H7 (cell line): ENCODE measurements at regions not wholly inside any gene's neighbourhood (a gene's known extent, or its start where the extent isn't known, plus 50 kb on each side); places are given as distances from the start of the nearest gene placed in this dataset.

Experiments
- DNase-seq: peaks from one replicate; pipeline ENCODE4 v3.0.0; 2012
- H3K27me3 ChIP-seq: 2 replicates; pipeline ENCODE4 v1.6.0; 2011; ENCODE audit warnings: mild to moderate bottlenecking, low read length; ENCODE audit not compliant: control insufficient read depth, insufficient read depth
- H3K36me3 ChIP-seq: replicated peaks from 2 replicates; pipeline ENCODE4 v1.5.1; 2011; ENCODE audit warnings: low read length; ENCODE audit not compliant: control insufficient read depth, insufficient read depth
- H3K4me3 ChIP-seq: 2 replicates; pipeline ENCODE4 v1.5.1; 2011; ENCODE audit warnings: low read depth, mild to moderate bottlenecking, control low read depth, low read length, moderate library complexity; ENCODE audit not compliant: insufficient read depth

- no peak for DNase-seq
- no peaks in the 10 kb centered on the region for H3K36me3 ChIP-seq
- no peaks in the 10 kb centered on the region for H3K27me3 ChIP-seq
- H3K4me3 ChIP-seq, result no peak overlapping the region
Observed at GRCh38 chr14:82390586-82390985, 856.9 kb upstream of the SEL1L start.

DNA sequence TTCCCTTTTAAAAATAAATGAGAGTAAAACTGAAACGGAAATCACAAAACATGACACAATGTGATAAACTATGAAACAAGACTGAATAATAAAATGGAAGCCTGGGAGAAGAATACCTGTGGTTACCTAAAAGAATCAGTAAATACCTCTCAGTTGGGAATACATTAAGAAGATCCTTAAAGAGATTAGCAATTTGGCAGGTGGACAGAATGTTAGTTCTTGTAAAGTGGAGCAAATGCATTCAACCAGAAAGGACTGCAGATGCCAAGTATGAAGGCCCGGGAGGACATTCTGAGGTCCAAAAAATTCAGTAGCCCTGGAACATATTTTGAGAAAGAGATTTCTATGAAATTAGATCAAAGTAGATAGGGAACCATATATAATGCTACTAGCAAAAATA is 861.3 kb upstream of the SEL1L start:
- Histone ChIP-seq H3K36me3 (no peaks in the 10 kb centered on the region), H3K4me3 (no peak overlapping the region), H3K27me3 (no peaks in the 10 kb centered on the region)
- DNase-seq, result no peak

GRCh38 chr14:82398256-82398655 is 864.6 kb upstream of the SEL1L start:
- Histone ChIP-seq H3K27me3 (no peaks in the 10 kb centered on the region), H3K36me3 (no peaks in the 10 kb centered on the region), H3K4me3 (no peak overlapping the region)
- DNase-seq, result no peak

DNA sequence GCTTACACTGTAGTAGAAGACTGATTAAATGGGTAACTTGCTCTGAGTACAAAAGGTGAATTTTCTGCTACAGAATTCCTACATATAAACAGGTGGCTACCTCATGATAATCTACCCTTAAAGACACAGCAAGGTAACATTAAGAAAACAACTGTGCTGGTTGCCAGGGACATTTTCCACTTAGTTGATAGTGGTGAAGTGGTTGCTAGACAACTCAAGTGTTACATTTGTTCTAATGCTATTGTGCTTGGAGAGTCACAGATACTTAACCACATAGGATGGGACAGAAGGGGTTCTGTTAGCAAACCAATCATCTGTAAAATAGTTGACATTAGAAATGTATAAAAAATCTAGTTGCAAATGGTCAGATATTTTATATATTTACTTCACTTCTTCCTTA is 870.3 kb upstream of the SEL1L start:
- Histone ChIP-seq H3K4me3 (no peak overlapping the region), H3K27me3 (no peaks in the 10 kb centered on the region), H3K36me3 (no peaks in the 10 kb centered on the region)
- no peak for DNase-seq

DNA sequence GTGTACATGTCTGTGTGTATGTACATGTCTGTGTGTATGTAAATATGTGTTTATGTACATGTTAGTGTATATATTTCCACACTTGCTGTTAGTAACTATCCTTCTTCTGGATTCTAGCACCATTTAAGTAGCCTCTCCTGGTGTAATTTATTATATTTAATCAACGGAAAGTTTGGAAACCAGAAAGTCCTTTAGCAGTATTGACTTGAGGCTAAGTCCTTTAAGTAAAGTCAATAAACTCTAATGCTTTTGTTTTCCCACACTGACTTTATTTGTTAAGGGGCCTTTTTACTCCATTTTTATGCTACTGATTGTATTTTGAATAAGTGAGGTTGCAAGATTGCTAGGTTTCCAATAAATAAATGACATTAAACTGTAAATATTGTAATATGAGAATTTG is 876.4 kb upstream of the SEL1L start:
- DNase-seq, result no peak
- no peak overlapping the region for H3K4me3 ChIP-seq
- H3K36me3 ChIP-seq, result no peaks in the 10 kb centered on the region
- H3K27me3 ChIP-seq, result no peaks in the 10 kb centered on the region

DNA sequence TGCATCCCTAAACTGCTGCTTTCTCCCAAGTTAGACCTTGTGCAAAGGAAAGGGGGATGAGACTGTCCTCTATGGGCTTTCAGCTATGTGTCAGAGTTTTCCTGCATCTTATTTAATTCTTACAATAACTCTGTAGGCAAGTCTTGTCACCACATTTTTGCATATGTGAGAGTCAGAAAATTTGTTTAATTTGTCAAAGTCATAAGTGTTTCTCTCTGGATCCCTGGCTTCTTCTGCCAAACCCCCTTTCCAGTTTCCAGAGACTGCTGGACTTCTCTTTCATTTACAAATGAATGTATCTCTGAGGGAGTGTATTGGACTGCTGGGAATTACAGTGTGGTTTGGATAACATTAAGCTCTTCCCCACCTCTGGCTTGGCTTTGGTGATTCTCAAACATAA is 877.6 kb upstream of the SEL1L start:
- H3K27me3 ChIP-seq, result no peaks in the 10 kb centered on the region
- no peak for DNase-seq

DNA sequence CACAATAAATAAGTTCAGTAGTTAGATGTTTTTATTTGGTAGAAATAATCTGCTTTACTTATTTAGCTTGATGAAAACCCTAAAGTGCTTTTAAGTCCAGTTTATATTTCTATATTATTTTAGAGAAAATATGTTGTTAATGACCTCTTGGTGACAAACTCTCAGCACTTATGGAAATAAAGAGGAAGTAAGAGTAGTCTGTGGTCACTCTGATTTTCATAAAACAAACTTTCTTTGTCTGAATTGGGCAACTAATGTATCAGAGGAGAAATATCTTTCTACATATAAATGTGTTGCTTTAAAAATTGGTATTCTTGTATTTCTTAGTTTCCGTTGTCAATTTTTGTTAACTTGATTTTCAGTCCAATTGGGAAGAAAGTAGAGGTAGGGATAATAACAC is 878.9 kb upstream of the SEL1L start:
- no peak for DNase-seq
- no peak overlapping the region for H3K4me3 ChIP-seq
- no peaks in the 10 kb centered on the region for H3K27me3 ChIP-seq
- H3K36me3 ChIP-seq, result no peaks in the 10 kb centered on the region

More for the DNA sequence above, 877.6 kb upstream of the SEL1L start:
- no peak overlapping the region for H3K4me3 ChIP-seq
- H3K36me3 ChIP-seq, result no peaks in the 10 kb centered on the region

GRCh38 chr14:82414853-82415539 is 881.3 kb upstream of the SEL1L start:
- Histone ChIP-seq H3K4me3 (no peak overlapping the region), H3K27me3 (no peaks in the 10 kb centered on the region), H3K36me3 (no peaks in the 10 kb centered on the region)
- no peak for DNase-seq

DNA sequence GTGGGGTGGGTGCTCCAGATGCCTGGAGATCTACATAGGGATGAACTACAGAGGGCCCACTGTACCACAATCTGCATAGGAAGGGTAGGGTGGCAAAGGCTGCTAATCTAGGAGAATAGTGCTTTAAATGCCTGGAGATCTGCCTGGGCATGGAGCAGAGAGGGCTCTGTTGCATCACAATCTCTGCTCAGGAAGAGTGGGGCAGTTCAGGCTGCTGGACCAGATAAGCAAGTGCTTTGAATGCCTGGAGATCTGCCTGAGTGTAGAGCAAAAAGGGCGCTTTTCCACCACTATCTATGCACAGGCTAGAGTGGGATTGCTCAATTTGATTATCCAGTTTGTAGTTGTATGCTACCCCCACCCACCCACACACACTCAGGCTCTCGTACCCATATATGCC is 886.3 kb upstream of the SEL1L start:
- Histone ChIP-seq H3K4me3 (no peak overlapping the region), H3K36me3 (no peaks in the 10 kb centered on the region), H3K27me3 (no peaks in the 10 kb centered on the region)
- no peak for DNase-seq

DNA sequence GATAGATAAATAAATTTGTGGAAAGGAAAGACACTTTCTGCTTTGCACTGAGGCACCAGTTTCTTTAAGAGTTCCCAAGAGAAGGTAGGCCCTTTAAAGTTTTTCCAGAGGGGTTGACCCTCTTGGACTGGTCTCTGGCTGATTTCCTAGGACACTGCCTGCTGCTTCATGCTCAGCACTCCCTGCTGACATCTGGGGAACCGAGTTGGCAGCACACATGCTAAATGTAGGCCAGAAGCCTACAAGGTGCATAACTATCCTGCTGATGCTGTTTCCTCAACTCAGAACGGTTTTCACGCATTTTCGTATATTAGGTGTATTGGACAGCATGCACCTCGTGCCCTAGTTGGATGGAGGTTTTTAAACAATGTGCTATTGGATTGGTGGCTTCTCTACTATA is 887.2 kb upstream of the SEL1L start:
- Histone ChIP-seq H3K27me3 (no peaks in the 10 kb centered on the region), H3K4me3 (no peak overlapping the region), H3K36me3 (no peaks in the 10 kb centered on the region)
- no peak for DNase-seq

- no peaks in the 10 kb centered on the region for H3K27me3 ChIP-seq
- no peak for DNase-seq
- no peak overlapping the region for H3K4me3 ChIP-seq
Observed at GRCh38 chr14:82421286-82421685, 887.6 kb upstream of the SEL1L start.

GRCh38 chr14:82422230-82422629 is 888.6 kb upstream of the SEL1L start:
- DNase-seq, result no peak

More at GRCh38 chr14:82421286-82421685, 887.6 kb upstream of the SEL1L start:
- no peaks in the 10 kb centered on the region for H3K36me3 ChIP-seq

GRCh38 chr14:82425261-82425660 is 891.6 kb upstream of the SEL1L start:
- DNase-seq, result no peak
- H3K36me3 ChIP-seq, result no peaks in the 10 kb centered on the region

More at GRCh38 chr14:82422230-82422629, 888.6 kb upstream of the SEL1L start:
- H3K4me3 ChIP-seq, result no peak overlapping the region
- H3K36me3 ChIP-seq, result no peaks in the 10 kb centered on the region
- H3K27me3 ChIP-seq, result no peaks in the 10 kb centered on the region

GRCh38 chr14:82431031-82431430 is 897.4 kb upstream of the SEL1L start:
- no peak overlapping the region for H3K4me3 ChIP-seq
- DNase-seq, result no peak
- no peaks in the 10 kb centered on the region for H3K36me3 ChIP-seq
- no peaks in the 10 kb centered on the region for H3K27me3 ChIP-seq

More at GRCh38 chr14:82425261-82425660, 891.6 kb upstream of the SEL1L start:
- Histone ChIP-seq H3K27me3 (no peaks in the 10 kb centered on the region), H3K4me3 (no peak overlapping the region)

DNA sequence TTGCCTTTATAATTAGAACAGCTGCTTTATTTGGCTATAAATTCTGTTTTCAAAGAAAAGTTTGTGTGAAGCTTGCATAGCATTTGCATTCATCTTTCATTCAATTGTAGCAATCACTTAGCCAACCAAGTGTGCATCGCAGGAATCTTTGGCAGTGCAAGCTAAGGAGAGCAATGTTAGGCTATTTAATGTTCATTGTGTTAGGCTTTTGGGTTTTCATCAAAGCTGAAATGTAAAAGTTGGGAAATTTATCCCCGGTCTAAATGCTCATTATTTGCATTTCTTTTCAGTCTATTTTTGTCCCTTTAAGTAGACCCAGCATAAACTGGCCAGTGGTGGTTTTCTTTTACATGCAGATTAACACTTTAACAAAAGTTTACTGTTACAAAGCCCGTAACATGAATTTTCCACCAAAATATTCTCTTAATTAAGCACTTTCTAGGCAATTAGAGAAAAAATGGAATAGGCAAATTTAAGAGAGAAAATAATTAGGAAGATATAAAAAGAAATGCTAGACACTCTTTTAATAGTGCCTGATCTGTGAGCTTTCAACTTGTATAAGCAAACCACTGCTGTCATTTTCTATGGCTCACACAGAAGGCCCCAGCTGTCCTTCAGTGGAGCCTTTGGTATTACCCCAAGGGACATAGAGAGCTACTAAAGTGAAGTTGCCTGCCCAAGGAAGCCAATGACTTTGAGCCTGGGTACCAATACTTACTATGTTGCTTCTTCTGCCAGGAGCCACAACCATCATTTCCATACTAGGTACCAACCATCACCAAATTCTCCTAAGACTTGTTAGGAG is 898.9 kb upstream of the SEL1L start:
- Histone ChIP-seq H3K27me3 (no peaks in the 10 kb centered on the region), H3K4me3 (no peak overlapping the region), H3K36me3 (no peaks in the 10 kb centered on the region)
- DNase-seq, result no peak
